SU-DHL-6 (cell line): ENCODE measurements at regions not wholly inside any gene's neighbourhood (a gene's known extent, or its start where the extent isn't known, plus 50 kb on each side); places are given as distances from the start of the nearest gene placed in this dataset.

Source experiments
- H2AFZ ChIP-seq: fragments of 200-600 bp; sonication (generic); 2 replicates; pipeline ENCODE4 v1.6.1; 2014; ENCODE audit warnings: low read depth, mild to moderate bottlenecking, moderate library complexity, mixed read lengths, antibody characterized with exemption, low read length; ENCODE audit not compliant: severe bottlenecking
- H3F3A ChIP-seq: fragments of 200-600 bp; shearing (Covaris generic); 2 replicates; pipeline ENCODE4 v1.6.0; 2016; ENCODE audit warnings: antibody characterized with exemption, mild to moderate bottlenecking; ENCODE audit not compliant: insufficient read depth
- H3K27ac ChIP-seq: fragments of 200-600 bp; sonication (generic); 2 replicates; pipeline ENCODE4 v1.5.1; 2016; ENCODE audit warnings: low read depth, mild to moderate bottlenecking, low read length, moderate library complexity, mixed read lengths
- H3K27me3 ChIP-seq: fragments of 200-600 bp; sonication (generic), shearing (Covaris generic); 2 replicates; pipeline ENCODE4 v1.6.0; 2014; ENCODE audit warnings: mild to moderate bottlenecking, low read length
- H3K36me3 ChIP-seq: fragments of 200-600 bp; sonication (generic); 2 replicates; pipeline ENCODE4 v1.6.1; 2014; ENCODE audit warnings: mild to moderate bottlenecking, low read length, mixed read lengths
- H3K4me2 ChIP-seq: fragments of 300-600, 200-600 bp; shearing (Covaris generic), sonication (generic); 2 replicates; pipeline ENCODE4 v1.6.0; 2014; ENCODE audit warnings: low read length, low read depth, mild to moderate bottlenecking; ENCODE audit not compliant: poor library complexity, severe bottlenecking
- H3K4me3 ChIP-seq: fragments of 200-600 bp; sonication (generic); 2 replicates; pipeline ENCODE4 v1.5.1; 2014; ENCODE audit warnings: antibody characterized with exemption, low read length, mild to moderate bottlenecking, mixed read lengths; ENCODE audit not compliant: insufficient read depth, poor library complexity, severe bottlenecking
- H3K79me2 ChIP-seq: fragments of 200-600 bp; sonication (generic); 2 replicates; pipeline ENCODE4 v1.6.1; 2014; ENCODE audit warnings: mild to moderate bottlenecking, low read length, moderate library complexity; ENCODE audit not compliant: insufficient read depth
- H3K9ac ChIP-seq: fragments of 200-600 bp; sonication (generic); 2 replicates; pipeline ENCODE4 v1.7.0; 2014; ENCODE audit warnings: mild to moderate bottlenecking, low read length
- H3K9me2 ChIP-seq: fragments of 200-600 bp; sonication (generic); replicated peaks from 2 replicates; pipeline ENCODE4 v1.6.1; 2014; ENCODE audit warnings: low read length; ENCODE audit not compliant: insufficient read depth
- H3K9me3 ChIP-seq: fragments of 200-600 bp; sonication (generic); 2 replicates; pipeline ENCODE4 v1.6.1; 2014; ENCODE audit warnings: low read length, mixed read lengths; ENCODE audit not compliant: insufficient read depth
- H4K20me1 ChIP-seq: fragments of 200-600 bp; sonication (generic); 2 replicates; pipeline ENCODE4 v1.6.1; 2014; ENCODE audit warnings: low read depth, mild to moderate bottlenecking, antibody characterized with exemption, low read length, moderate library complexity, mixed read lengths
- CTCF ChIP-seq: fragments of 200-600 bp; sonication (generic); IDR thresholded peaks from one replicate; pipeline ENCODE4 v1.5.1; 2017; ENCODE audit warnings: antibody characterized with exemption, mild to moderate bottlenecking, low read length, moderate library complexity; ENCODE audit not compliant: insufficient read depth, poor library complexity, severe bottlenecking
- EZH2phosphoT487 ChIP-seq: fragments of 200-600 bp; sonication (generic), shearing (Covaris generic); conservative IDR thresholded peaks from 2 replicates; pipeline ENCODE4 v1.6.1; 2018; ENCODE audit warnings: mild to moderate bottlenecking, antibody characterized with exemption, low read length, moderate library complexity, mixed read lengths

- TF ChIP-seq CTCF (no peak), EZH2phosphoT487 (no peak)
- Histone ChIP-seq H3K9me2 (no peaks in the 10 kb centered on the region), H3K27ac (no peak overlapping the region), H3K4me2 (no peak overlapping the region), H3K79me2 (no peaks in the 10 kb centered on the region), H3F3A (no peaks in the 10 kb centered on the region), H3K4me3 (no peak overlapping the region), H3K9me3 (no peaks in the 10 kb centered on the region), H2AFZ (no peak overlapping the region), H4K20me1 (no peaks in the 10 kb centered on the region; the same call in 1 of the 2 replicates), H3K36me3 (no peaks in the 10 kb centered on the region), H3K9ac (no peak overlapping the region), H3K27me3 (no peaks in the 10 kb centered on the region)
These were observed 141.1 kb downstream of the RFPL4B start for GRCh38 chr6:112488238-112488637.

GRCh38 chr6:112501705-112502104 lies 154.6 kb downstream of the RFPL4B start:
- no peaks in the 10 kb centered on the region for H3K9me2 ChIP-seq
- H4K20me1 ChIP-seq, result no peaks in the 10 kb centered on the region
- H3F3A ChIP-seq, result no peaks in the 10 kb centered on the region
- no peaks in the 10 kb centered on the region for H3K79me2 ChIP-seq
- H3K27me3 ChIP-seq, result no peaks in the 10 kb centered on the region
- H3K9ac ChIP-seq, result no peak overlapping the region
- no peak overlapping the region for H3K4me2 ChIP-seq
- H2AFZ ChIP-seq, result no peak overlapping the region
- no peak overlapping the region for H3K4me3 ChIP-seq
- H3K9me3 ChIP-seq, result no peaks in the 10 kb centered on the region
- no peak overlapping the region for H3K27ac ChIP-seq
- TF ChIP-seq CTCF (no peak), EZH2phosphoT487 (no peak)
- no peaks in the 10 kb centered on the region for H3K36me3 ChIP-seq

- Histone ChIP-seq H3K4me3 (no peak overlapping the region), H2AFZ (no peak overlapping the region)
These were observed 155.4 kb downstream of the RFPL4B start for GRCh38 chr6:112502351-112503090.

More at GRCh38 chr6:112502351-112503090, 155.4 kb downstream of the RFPL4B start:
- Histone ChIP-seq H4K20me1 (no peaks in the 10 kb centered on the region), H3K27me3 (no peaks in the 10 kb centered on the region), H3K27ac (no peak overlapping the region), H3K9me3 (no peaks in the 10 kb centered on the region), H3F3A (no peaks in the 10 kb centered on the region), H3K36me3 (no peaks in the 10 kb centered on the region), H3K9me2 (no peaks in the 10 kb centered on the region), H3K4me2 (no peak overlapping the region), H3K9ac (no peak overlapping the region), H3K79me2 (no peaks in the 10 kb centered on the region)
- no peak for TF ChIP-seq EZH2phosphoT487
- no peak for TF ChIP-seq CTCF
